ENCODE measurements at regions not wholly inside any gene's neighbourhood (a gene's known extent, or its start where the extent isn't known, plus 50 kb on each side); places are given as distances from the start of the nearest gene placed in this dataset.

DNA sequence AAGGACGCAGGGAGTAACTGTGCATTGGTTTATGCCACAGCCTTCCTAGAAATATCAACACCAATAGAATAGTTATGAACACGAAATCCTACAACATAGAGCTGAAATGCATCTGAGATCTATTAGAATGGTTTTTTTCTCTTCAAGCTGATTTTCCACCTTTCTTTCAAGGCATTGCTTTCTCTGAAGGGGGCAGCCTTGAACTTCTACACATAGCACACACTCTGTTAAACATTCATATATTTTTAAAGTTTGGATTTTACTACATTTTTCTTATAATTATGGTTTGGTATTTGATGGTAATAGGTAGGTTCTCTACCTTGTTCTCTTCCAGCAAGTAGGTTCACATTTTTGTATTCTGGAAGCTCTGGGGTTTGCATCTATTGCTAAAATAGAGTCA is 661.8 kb downstream of the SEMA5A start:
- Histone ChIP-seq H3K9me2 (ENCODE audit: insufficient read depth) (no peaks in the 10 kb centered on the region), H3K9ac (ENCODE audit: low read length) (no peak overlapping the region), H3K27ac (ENCODE audit: low read depth, low read length) (no peak overlapping the region), H3K36me3 (ENCODE audit: control insufficient read depth in 1 of 2, insufficient read depth in 2 of 2, low read length in 2 of 2) (no peaks in the 10 kb centered on the region), H3K9me3 (ENCODE audit: control insufficient read depth in 1 of 2, insufficient read depth in 1 of 2, low read depth in 1 of 2, low read length in 2 of 2) (peaks cover 7 to 15% of the 10 kb centered on the region in 2 experiments; a peak in 3 of 4 replicates), H2AFZ (ENCODE audit: low read depth, low read length, poor library complexity, severe bottlenecking) (no peak overlapping the region), H3K27me3 (ENCODE audit: insufficient read depth, low read length) (no peaks in the 10 kb centered on the region), H3K79me2 (ENCODE audit: insufficient read depth, low read length) (no peaks in the 10 kb centered on the region), H3K4me3 (replicated peaks in 1 of 2; ENCODE audit: low read depth in 1 of 2, low read length in 2 of 2) (no peak overlapping the region), H3K4me1 (ENCODE audit: control insufficient read depth in 1 of 2, insufficient read depth in 2 of 2, low read length in 2 of 2) (no peaks in the 10 kb centered on the region), H3K4me2 (ENCODE audit: low read length) (no peak overlapping the region), H4K20me1 (ENCODE audit: insufficient read depth) (no peaks in the 10 kb centered on the region)
- intact Hi-C loops (cut with micrococcal nuclease): no loop called here
- ChIA-PET RAD21 (ENCODE audit: low non-redundant PET in 1 of 2, low total read pairs in 2 of 2, uncharacterized antibody in 2 of 2, unreplicated experiment in 2 of 2) (no interaction called here), CTCF (no interaction called here), POLR2A (no interaction called here)
- DNase-seq (ENCODE audit: low read depth, low spot score): no peak
- TF ChIP-seq YY1 (IDR thresholded peaks at IDR 0.05; ENCODE audit: extremely low read depth, insufficient replicate concordance, low read depth, low read length): no peak
- no peak for TF ChIP-seq CBX3 (IDR thresholded peaks at IDR 0.05; ENCODE audit: low read depth)
- no peak for TF ChIP-seq POLR2A (IDR thresholded peaks at IDR 0.05; ENCODE audit: borderline replicate concordance, extremely low read depth, insufficient read depth, insufficient read length)
- TF ChIP-seq EGR1 (IDR thresholded peaks at IDR 0.05; ENCODE audit: low read depth): no peak
- TF ChIP-seq ZBTB33 (IDR thresholded peaks at IDR 0.05; ENCODE audit: extremely low read depth, insufficient replicate concordance, low read length): no peak
- no peak for TF ChIP-seq POLR2AphosphoS5 (IDR thresholded peaks at IDR 0.05; ENCODE audit: low read depth, low read length)
- TF ChIP-seq SP1 (IDR thresholded peaks at IDR 0.05; ENCODE audit: low read depth): no peak
- TF ChIP-seq JUND (IDR thresholded peaks at IDR 0.05): no peak
- no peak for TF ChIP-seq ZNF274 (IDR thresholded peaks at IDR 0.05; ENCODE audit: low read depth, low read length)
- no peak for TF ChIP-seq RAD21 (IDR thresholded peaks at IDR 0.05; ENCODE audit: low read depth)
- no peak for TF ChIP-seq ATF3 (IDR thresholded peaks at IDR 0.05)
- no peak for TF ChIP-seq REST (IDR thresholded peaks at IDR 0.05; ENCODE audit: low read depth)
- no peak for TF ChIP-seq FOSL1 (IDR thresholded peaks at IDR 0.05; ENCODE audit: low read depth)
- TF ChIP-seq CEBPB (IDR thresholded peaks at IDR 0.05; ENCODE audit: low read depth): no peak
- no peak for TF ChIP-seq SRF (IDR thresholded peaks at IDR 0.05; ENCODE audit: low read depth)
- TF ChIP-seq, protein P1, sequence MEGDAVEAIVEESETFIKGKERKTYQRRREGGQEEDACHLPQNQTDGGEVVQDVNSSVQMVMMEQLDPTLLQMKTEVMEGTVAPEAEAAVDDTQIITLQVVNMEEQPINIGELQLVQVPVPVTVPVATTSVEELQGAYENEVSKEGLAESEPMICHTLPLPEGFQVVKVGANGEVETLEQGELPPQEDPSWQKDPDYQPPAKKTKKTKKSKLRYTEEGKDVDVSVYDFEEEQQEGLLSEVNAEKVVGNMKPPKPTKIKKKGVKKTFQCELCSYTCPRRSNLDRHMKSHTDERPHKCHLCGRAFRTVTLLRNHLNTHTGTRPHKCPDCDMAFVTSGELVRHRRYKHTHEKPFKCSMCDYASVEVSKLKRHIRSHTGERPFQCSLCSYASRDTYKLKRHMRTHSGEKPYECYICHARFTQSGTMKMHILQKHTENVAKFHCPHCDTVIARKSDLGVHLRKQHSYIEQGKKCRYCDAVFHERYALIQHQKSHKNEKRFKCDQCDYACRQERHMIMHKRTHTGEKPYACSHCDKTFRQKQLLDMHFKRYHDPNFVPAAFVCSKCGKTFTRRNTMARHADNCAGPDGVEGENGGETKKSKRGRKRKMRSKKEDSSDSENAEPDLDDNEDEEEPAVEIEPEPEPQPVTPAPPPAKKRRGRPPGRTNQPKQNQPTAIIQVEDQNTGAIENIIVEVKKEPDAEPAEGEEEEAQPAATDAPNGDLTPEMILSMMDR (IDR thresholded peaks at IDR 0.05 in 2 of 3, conservative IDR thresholded peaks at IDR 0.05 in 1 of 3; ENCODE audit: borderline replicate concordance in 1 of 3, insufficient read depth in 1 of 3, low read depth in 2 of 3, low read length in 2 of 3): no peak
- TF ChIP-seq TCF7L2 (IDR thresholded peaks at IDR 0.05; ENCODE audit: borderline replicate concordance, extremely low read depth, insufficient read depth, insufficient read length): no peak
- TF ChIP-seq ELF1 (IDR thresholded peaks at IDR 0.05; ENCODE audit: borderline replicate concordance, low read depth): no peak
- no TSS peak for BruUV-seq (replicated peaks)
- ATAC-seq: no peak
